ENCODE measurements at regions not wholly inside any gene's neighbourhood (a gene's known extent, or its start where the extent isn't known, plus 50 kb on each side); places are given as distances from the start of the nearest gene placed in this dataset.

GRCh38 chr11:111169367-111169766 is 76.2 kb upstream of the POU2AF2 start:
- no peak overlapping the region for H3K27ac ChIP-seq
- no peaks in the 10 kb centered on the region for H3K4me1 ChIP-seq (replicated peaks in 1 of 2)
- H3K9me3 ChIP-seq (replicated peaks in 1 of 3), result no peaks in the 10 kb centered on the region
- intact Hi-C loops (cut with DNase I), result no loop called here
- no peak overlapping the region for H3K4me3 ChIP-seq
- TF ChIP-seq CTCF (IDR thresholded peaks at IDR 0.05) (no peak), POLR2A (IDR thresholded peaks at IDR 0.05) (no peak)
- H3K36me3 ChIP-seq (replicated peaks in 1 of 2), result no peaks in the 10 kb centered on the region
- H3K27me3 ChIP-seq, result no peaks in the 10 kb centered on the region
- 87 to 93% (median 92%) methylated on average over 5 of the region's 5 CpGs for WGBS, 4 donors
- no peak for DNase-seq

- intact Hi-C loops (cut with DNase I), result no loop called here
- Histone ChIP-seq H3K4me1 (replicated peaks in 1 of 2) (no peaks in the 10 kb centered on the region), H3K4me3 (no peak overlapping the region), H3K9me3 (replicated peaks in 1 of 3) (no peaks in the 10 kb centered on the region), H3K27ac (no peak overlapping the region), H3K36me3 (replicated peaks in 1 of 2) (no peaks in the 10 kb centered on the region), H3K27me3 (no peaks in the 10 kb centered on the region)
- TF ChIP-seq POLR2A (IDR thresholded peaks at IDR 0.05) (no peak), CTCF (IDR thresholded peaks at IDR 0.05) (no peak)
- WGBS, 4 donors, result 86 to 94% (median 92%) methylated on average over 2 of the region's 2 CpGs
- no peak for DNase-seq
Observed at GRCh38 chr11:111168871-111169270, 76.7 kb upstream of the POU2AF2 start.

GRCh38 chr11:111167666-111168065 is 77.9 kb upstream of the POU2AF2 start:
- no peaks in the 10 kb centered on the region for H3K9me3 ChIP-seq (replicated peaks in 1 of 3)
- H3K27ac ChIP-seq, result no peak overlapping the region
- TF ChIP-seq POLR2A (IDR thresholded peaks at IDR 0.05) (no peak), CTCF (IDR thresholded peaks at IDR 0.05) (no peak)
- no peaks in the 10 kb centered on the region for H3K36me3 ChIP-seq (replicated peaks in 1 of 2)
- no peaks in the 10 kb centered on the region for H3K27me3 ChIP-seq
- intact Hi-C loops (cut with DNase I), result no loop called here
- no peak overlapping the region for H3K4me3 ChIP-seq
- no peak for DNase-seq
- H3K4me1 ChIP-seq (replicated peaks in 1 of 2), result no peaks in the 10 kb centered on the region
- WGBS, 4 donors, result 92 to 98% (median 95%) methylated on average over 2 of the region's 2 CpGs

GRCh38 chr11:111166598-111166997 is 78.9 kb upstream of the POU2AF2 start:
- Histone ChIP-seq H3K27ac (no peak overlapping the region), H3K27me3 (no peaks in the 10 kb centered on the region), H3K4me3 (no peak overlapping the region), H3K9me3 (replicated peaks in 1 of 3) (no peaks in the 10 kb centered on the region), H3K4me1 (replicated peaks in 1 of 2) (no peaks in the 10 kb centered on the region), H3K36me3 (replicated peaks in 1 of 2) (no peaks in the 10 kb centered on the region)
- TF ChIP-seq CTCF (IDR thresholded peaks at IDR 0.05) (no peak), POLR2A (IDR thresholded peaks at IDR 0.05) (no peak)
- no peak for DNase-seq
- WGBS, 4 donors, result 77 to 83% (median 82%) methylated on average over 3 of the region's 3 CpGs
- intact Hi-C loops (cut with DNase I), result no loop called here
